ENCODE measurements at regions not wholly inside any gene's neighbourhood (a gene's known extent, or its start where the extent isn't known, plus 50 kb on each side); places are given as distances from the start of the nearest gene placed in this dataset.

- in situ Hi-C loops (cut with MboI; ENCODE audit: low pct_unique_long_range_greater_than_20kb, low sequenced_read_pairs, unreplicated experiment), result no loop called here
- no peak for TF ChIP-seq CTCF (IDR thresholded peaks at IDR 0.05; ENCODE audit: extremely low read depth, insufficient read depth, missing control alignments)
- DNase-seq (ENCODE audit: low spot score), result no peak
Observed at GRCh38 chr1:58874342-58874741, 90.5 kb upstream of the JUN start.

GRCh38 chr1:58874757-58875755 is 91.2 kb upstream of the JUN start:
- no peak for TF ChIP-seq CTCF (IDR thresholded peaks at IDR 0.05; ENCODE audit: extremely low read depth, insufficient read depth, missing control alignments)
- in situ Hi-C loops (cut with MboI; ENCODE audit: low pct_unique_long_range_greater_than_20kb, low sequenced_read_pairs, unreplicated experiment), result no loop called here
- no peak for DNase-seq (ENCODE audit: low spot score)

- DNase-seq (ENCODE audit: low spot score), result no peak
- in situ Hi-C loops (cut with MboI; ENCODE audit: low pct_unique_long_range_greater_than_20kb, low sequenced_read_pairs, unreplicated experiment), result no loop called here
- TF ChIP-seq CTCF (IDR thresholded peaks at IDR 0.05; ENCODE audit: extremely low read depth, insufficient read depth, missing control alignments), result no peak
Observed at GRCh38 chr1:58879464-58879863, 95.6 kb upstream of the JUN start.

GRCh38 chr1:58880592-58880991 is 96.7 kb upstream of the JUN start:
- DNase-seq (ENCODE audit: low spot score), result no peak
- no peak for TF ChIP-seq CTCF (IDR thresholded peaks at IDR 0.05; ENCODE audit: extremely low read depth, insufficient read depth, missing control alignments)
- in situ Hi-C loops (cut with MboI; ENCODE audit: low pct_unique_long_range_greater_than_20kb, low sequenced_read_pairs, unreplicated experiment), result no loop called here

- DNase-seq (ENCODE audit: low spot score), result no peak
- in situ Hi-C loops (cut with MboI; ENCODE audit: low pct_unique_long_range_greater_than_20kb, low sequenced_read_pairs, unreplicated experiment), result no loop called here
Observed at GRCh38 chr1:58881471-58881994, 97.7 kb upstream of the JUN start.

More at GRCh38 chr1:58881471-58881994, 97.7 kb upstream of the JUN start:
- TF ChIP-seq CTCF (IDR thresholded peaks at IDR 0.05; ENCODE audit: extremely low read depth, insufficient read depth, missing control alignments), result no peak
